ENCODE measurements at regions not wholly inside any gene's neighbourhood (a gene's known extent, or its start where the extent isn't known, plus 50 kb on each side); places are given as distances from the start of the nearest gene placed in this dataset.

DNA sequence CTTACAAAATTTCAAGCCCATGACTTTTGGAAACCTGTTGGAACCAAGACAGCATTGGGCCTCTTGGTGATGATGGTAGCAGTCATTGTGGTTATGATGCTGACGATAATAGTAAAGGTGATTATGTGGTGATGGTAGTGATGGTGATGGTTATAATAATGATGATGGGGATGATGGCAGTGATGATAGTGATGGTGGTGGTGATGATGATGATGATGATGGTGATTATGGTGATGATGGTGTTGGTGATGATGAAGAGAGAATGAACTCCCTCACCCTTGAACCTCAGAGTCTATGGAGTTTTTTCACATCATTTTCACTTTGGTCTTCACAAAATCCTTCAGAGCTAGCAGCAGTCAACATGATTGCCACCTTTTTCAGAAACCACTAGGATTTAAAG is 105.3 kb upstream of the ASIC2 start:
- no peak for TF ChIP-seq CTCF (IDR thresholded peaks at IDR 0.05; ENCODE audit: low read depth, low read length)
- Histone ChIP-seq H3K27ac (ENCODE audit: low read depth, low read length) (no peak overlapping the region), H3K4me3 (ENCODE audit: low read depth, low read length) (no peak overlapping the region), H3K9me3 (ENCODE audit: control insufficient read depth, insufficient read depth, low read length) (no peaks in the 10 kb centered on the region), H3K27me3 (ENCODE audit: control insufficient read depth, insufficient read depth, low read length) (no peaks in the 10 kb centered on the region)
- no peak for DNase-seq (ENCODE audit: low read depth, low spot score)
- ChIA-PET CTCF (no interaction called here), POLR2A (no interaction called here)

- Histone ChIP-seq H3K9me3 (ENCODE audit: control insufficient read depth, insufficient read depth, low read length) (no peaks in the 10 kb centered on the region), H3K27me3 (ENCODE audit: control insufficient read depth, insufficient read depth, low read length) (no peaks in the 10 kb centered on the region), H3K27ac (ENCODE audit: low read depth, low read length) (no peak overlapping the region), H3K4me3 (ENCODE audit: low read depth, low read length) (no peak overlapping the region)
- TF ChIP-seq CTCF (IDR thresholded peaks at IDR 0.05; ENCODE audit: low read depth, low read length): no peak
- CTCF ChIA-PET: no interaction called here
- POLR2A ChIA-PET: no interaction called here
- no peak for DNase-seq (ENCODE audit: low read depth, low spot score)
Measured at GRCh38 chr17:33401249-33401648, 108.2 kb upstream of the ASIC2 start.

DNA sequence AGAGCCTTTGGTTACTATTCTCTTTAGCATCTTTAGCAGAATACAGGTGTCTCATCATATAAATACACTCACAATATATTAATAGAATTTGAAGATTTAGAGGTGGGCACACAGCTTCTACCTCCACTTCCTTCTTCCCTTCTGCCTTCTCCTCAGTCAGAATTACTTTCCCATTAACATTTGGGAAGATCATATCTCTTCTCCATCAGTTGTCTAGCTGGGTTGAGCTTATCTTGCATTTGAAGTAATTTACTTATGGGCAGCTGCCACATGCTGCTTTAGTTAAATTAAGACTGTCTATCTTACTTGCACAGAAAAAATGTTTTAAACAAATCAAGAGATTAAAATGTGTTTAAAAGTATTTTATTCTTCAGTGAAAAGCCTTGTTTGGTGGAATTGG is 110.1 kb upstream of the ASIC2 start:
- ChIA-PET POLR2A (no interaction called here), CTCF (no interaction called here)
- no peaks in the 10 kb centered on the region for H3K27me3 ChIP-seq (ENCODE audit: control insufficient read depth, insufficient read depth, low read length)
- TF ChIP-seq CTCF (IDR thresholded peaks at IDR 0.05; ENCODE audit: low read depth, low read length): no peak
- no peak overlapping the region for H3K27ac ChIP-seq (ENCODE audit: low read depth, low read length)
- H3K9me3 ChIP-seq (ENCODE audit: control insufficient read depth, insufficient read depth, low read length): no peaks in the 10 kb centered on the region
- H3K4me3 ChIP-seq (ENCODE audit: low read depth, low read length): no peak overlapping the region
- DNase-seq (ENCODE audit: low read depth, low spot score): no peak

DNA sequence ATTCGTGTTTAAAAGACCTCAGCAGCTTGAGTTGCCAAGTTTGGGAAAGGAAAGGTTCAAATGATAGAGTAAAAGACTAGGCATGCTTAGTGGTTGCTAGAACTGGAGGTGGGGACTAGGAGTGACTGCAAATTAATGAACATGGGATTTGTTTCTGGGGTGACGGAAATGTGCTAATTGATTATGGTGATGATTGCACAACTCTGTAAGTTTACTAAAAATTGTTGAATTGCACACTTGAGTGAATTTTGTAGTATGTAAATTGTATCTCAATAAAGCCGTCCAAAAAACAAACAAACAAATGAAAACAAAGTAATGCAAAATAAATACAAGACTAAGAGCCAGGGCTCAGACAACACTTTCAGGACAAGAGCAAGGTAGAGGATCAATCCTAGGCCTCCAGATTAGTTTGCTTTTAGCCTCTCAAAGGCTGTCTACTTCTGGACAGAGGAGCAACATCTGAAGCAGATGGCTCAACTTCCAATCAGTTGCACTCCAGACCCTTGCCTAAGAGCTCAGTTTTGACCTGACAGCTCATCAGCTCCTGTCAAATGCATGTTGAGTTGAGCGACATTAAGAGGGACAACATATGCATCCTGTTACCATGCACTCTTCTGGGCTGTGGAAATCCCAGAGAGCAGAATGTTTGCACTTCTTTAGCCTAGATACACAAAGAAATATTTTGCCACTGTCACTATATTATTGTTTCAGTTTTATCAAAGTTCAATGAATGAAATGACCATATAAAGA is 111.2 kb upstream of the ASIC2 start:
- Histone ChIP-seq H3K9me3 (ENCODE audit: control insufficient read depth, insufficient read depth, low read length) (no peaks in the 10 kb centered on the region), H3K27me3 (ENCODE audit: control insufficient read depth, insufficient read depth, low read length) (no peaks in the 10 kb centered on the region), H3K27ac (ENCODE audit: low read depth, low read length) (no peak overlapping the region), H3K4me3 (ENCODE audit: low read depth, low read length) (no peak overlapping the region)
- TF ChIP-seq CTCF (IDR thresholded peaks at IDR 0.05; ENCODE audit: low read depth, low read length): no peak
- ChIA-PET CTCF (no interaction called here), POLR2A (no interaction called here)
- no peak for DNase-seq (ENCODE audit: low read depth, low spot score)

DNA sequence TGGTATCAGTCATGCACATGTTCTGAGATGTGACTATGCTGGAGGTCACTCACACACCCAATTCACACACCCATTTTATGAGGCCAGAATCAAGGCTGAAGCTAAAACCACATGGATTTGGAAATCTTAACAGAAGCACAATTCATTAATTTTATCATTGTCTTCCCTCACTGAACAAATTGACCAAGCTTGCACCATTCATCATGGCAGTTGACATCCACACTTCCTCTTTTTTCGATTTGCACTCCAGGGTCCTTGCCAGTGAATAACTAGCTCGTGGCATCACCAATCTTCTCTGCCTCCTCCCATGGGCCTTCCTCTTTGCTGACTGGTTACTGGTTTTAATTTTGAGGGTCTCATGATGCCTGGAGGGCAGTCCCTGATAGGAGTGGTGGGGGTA is 123.0 kb upstream of the ASIC2 start:
- Histone ChIP-seq H3K27ac (ENCODE audit: low read depth, low read length) (no peak overlapping the region), H3K27me3 (ENCODE audit: control insufficient read depth, insufficient read depth, low read length) (no peaks in the 10 kb centered on the region), H3K9me3 (ENCODE audit: control insufficient read depth, insufficient read depth, low read length) (peaks cover 6% of the 10 kb centered on the region; the same call in 1 of the 2 replicates), H3K4me3 (ENCODE audit: low read depth, low read length) (no peak overlapping the region)
- no peak for TF ChIP-seq CTCF (IDR thresholded peaks at IDR 0.05; ENCODE audit: low read depth, low read length)
- ChIA-PET CTCF (no interaction called here), POLR2A (no interaction called here)
- no peak for DNase-seq (ENCODE audit: low read depth, low spot score)

All from AG04450 (cell line).